Stimulated activated CD4-positive, alpha-beta T cell treated with anti-CD3 and anti-CD28 coated beads, Interleukin-2, amount 100 ng/mL, for 24 hours (primary cell): ENCODE measurements at regions not wholly inside any gene's neighbourhood (a gene's known extent, or its start where the extent isn't known, plus 50 kb on each side); places are given as distances from the start of the nearest gene placed in this dataset.

ENCODE experiments used
- DNase-seq, 2 donors: peaks; one replicate each; pipeline ENCODE4 v3.0.0-alpha.2; 2020

DNA sequence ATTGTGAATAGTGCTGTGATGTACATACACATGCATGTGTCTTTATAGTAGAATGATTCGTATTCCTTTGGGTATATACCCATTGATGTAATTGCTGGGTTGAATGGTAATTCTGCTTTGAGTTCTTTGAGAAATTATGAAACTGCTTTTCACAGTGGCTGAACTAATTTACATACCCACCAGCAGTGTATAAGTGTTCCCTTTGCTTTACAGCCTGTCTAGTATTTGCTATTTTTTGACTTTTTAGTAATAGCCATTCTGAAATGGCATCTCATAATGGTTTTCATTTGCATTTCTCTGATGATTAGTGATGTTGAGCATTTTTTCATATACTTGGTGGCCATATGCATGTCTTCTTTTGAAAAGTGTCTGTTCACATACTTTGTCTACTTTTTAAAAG lies 54.5 kb upstream of the FAM78B start:
- DNase-seq, result no peak

DNA sequence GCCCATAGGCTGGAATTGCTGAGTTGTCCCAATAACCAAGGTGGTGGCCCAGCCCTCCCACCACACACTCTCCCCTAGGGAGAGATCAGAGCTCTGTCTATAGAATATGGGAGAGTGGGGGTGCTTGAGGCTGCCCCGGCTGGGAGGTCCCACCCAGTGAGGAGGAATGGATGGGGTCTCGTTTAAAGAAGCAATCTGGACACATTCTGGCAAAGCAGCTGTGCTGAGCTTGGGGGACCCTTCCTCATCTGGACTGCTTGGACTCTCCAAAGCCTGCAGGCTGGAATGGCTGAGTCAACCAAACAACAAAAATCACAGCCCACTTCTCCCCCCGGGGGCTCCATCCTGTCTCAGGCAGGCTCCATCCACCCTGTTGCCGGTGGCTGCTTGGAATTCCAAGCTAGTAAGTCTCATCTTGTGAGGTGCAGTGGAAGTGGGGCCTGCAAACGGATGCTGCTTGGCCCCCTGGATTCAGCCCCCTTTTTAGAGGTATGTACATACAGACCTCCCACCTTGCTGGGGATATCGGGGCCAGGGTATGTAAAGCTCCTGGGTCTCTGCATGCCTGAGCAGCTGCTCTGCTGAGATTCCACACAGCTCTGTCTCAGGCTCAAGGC lies 67.1 kb upstream of the FAM78B start:
- DNase-seq, result no peak

DNA sequence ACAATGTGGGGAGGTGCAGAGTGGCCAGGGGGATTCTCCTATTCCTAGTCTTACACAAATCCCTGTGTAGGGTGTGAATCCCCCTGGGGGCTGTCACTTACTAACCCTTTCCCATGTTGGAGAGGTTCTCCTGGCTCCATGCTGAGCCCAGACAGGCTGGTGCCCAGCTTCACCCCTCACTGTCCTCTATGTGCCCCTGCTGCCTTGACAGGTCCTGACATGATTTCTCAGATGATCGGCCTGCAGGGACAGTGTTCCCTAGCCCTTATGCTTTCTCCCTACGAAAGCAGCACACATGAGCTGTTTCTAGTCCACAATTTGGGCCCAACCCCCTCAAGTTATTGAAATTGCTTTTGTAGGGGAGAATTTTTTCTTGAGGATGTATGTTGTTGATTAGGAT lies 68.9 kb upstream of the FAM78B start:
- no peak for DNase-seq

DNA sequence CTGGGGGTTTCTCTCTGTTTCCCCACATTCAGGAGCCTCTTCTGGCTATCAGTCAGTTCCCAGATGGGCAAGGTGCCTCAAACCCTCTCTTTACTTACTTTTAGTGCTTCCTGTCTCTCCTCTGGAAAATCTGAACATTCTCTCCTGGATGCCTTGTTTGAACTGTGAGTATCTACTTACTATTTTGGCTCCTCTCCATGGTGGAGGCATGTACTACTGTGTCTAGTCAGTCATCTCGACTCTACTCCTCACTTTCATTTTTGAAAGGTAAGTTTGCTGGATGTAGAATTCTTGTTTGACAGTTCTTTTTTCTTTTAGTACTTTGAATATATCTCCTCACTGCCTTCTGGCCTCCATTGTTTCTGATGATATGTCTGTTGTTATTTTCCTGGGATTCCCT lies 70.9 kb upstream of the FAM78B start:
- DNase-seq, result no peak

DNA sequence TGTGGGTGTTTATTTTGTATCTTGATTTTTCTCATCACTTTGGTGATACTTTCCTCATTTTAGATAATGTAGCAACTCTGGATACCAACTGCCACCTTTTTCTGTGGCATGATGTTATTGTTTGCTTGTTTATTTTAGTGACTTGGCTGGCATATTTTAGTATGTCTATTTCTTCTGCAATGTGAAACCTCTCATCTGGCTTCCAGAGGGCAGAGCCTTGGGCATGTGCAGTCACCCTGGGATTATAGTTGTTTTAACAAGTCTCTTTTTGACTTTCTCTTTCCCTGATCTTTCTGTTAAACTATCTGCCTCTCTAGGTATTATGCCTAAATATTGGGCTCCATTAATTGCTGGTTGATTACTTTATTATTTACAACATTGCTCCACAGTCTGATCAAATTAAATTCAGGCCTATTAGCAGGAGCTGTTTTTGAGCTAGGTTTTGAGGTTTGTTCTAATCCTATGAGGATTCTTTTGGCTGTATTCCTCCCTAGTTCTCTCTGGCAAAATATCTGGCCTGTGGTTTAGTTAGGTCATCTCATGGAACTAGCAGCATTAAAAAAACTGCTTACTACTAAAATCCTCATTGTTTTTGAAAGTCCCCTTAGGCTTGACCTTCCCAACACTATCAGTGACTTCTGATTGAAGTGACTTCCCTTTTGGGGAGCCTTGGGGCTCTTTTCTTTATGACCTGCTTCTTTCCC lies 86.4 kb upstream of the FAM78B start:
- DNase-seq, result no peak

DNA sequence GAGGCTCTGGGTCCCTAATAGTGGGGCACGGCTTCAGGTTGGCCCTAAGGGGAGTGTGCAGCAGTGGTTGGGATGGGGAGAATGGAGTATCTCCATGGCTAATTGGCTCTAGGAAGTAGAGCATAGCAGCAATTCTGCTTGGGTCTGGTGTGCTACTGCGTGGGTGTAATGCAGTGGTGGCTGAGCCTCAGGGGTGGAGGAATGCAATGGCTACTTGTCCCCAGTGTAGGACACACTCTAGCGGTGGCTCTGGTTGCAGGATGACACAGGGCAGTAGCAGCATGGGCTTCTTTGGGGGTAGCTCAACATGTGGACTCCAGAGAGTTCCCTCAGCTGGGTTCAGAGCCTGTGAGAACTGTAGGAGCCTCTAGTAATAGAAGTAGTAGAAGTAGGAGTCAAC lies 91.2 kb upstream of the FAM78B start:
- no peak for DNase-seq

DNA sequence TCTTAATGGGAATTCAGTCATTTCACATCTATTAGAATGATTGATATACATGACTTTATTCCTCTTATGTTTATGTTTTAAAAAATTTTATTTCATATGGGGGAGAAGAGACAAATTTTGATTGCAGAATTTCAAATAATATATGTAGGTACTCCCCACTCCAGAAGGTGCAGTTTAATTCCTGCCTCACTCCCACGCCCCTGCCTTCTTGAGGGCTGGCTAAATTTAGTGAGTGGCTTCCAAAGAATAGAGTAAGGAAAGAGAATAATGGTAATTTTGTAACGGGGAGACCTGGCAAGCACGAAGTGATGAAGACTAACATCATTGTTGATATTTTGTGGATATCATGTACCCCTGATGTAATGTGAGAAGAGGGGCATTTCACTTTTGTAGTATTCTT lies 94.7 kb upstream of the FAM78B start:
- no peak for DNase-seq

DNA sequence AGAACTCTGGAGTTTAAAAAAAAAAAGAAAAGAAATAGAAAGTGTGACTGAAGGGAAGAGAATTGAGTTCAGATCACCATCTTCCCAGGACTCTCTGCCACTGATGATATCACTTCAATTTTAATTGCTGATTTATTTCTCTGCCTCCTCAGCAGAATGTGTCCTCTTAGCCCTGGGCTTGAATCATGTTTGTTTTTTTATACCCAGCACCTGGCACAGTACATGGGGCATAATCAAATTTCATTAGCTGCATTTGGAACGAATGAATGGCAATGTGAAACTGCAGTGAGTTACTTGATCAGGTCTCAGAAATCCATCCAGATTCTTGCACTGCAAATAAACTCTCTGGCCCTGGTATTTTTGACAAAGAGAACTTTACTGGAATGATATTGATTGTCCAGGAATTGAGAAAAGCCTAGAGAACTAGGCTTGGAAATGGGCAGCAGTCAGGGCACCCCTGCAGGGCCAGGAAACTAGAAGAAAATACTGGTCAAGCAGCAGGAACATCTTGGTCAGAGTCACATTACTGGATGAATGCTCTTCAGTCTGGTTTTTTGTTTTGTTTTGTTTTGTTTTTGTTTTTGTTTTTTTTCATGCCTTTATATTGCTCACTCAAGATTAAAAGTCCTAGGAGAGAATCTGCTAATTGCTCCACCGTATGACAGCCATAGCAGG lies 103.8 kb upstream of the FAM78B start:
- DNase-seq, result no peak

DNA sequence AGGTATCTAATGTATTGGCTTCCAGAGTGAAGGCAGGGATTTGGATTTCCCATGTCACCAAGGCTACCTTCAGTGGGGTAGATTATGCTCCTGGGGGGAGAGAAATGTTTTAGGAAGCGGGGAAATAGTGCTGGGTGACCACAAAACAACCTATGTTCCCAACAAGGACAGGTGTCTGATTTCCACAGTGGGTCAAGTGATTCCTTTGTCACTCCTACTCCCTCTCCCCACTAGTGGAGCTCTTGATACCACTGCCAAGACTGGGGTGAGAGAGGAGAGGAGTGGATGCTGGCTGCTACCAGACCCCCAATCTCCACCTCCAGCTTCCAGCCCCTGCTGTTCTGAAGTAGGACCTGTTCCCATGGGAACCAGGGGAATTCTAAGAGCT lies 104.3 kb upstream of the FAM78B start:
- DNase-seq, result no peak

DNA sequence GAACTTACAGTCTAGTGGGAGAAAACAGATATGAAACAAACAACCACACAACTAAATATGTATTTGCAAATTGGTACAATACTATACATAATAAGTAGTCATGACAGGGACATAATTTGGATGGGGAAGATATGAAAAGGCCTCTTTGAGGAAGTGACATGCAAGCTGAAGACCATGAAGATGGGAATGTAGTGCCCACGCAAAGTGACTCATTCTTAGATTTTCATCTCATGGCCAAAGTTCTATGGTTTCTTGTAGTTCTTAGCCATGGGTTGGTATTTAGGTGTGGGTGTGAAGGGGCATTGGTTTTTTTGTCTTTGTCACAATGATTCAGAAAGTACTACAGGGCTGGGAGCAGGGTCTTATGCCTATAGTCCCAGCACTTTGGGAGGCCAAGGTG lies 105.4 kb upstream of the FAM78B start:
- no peak for DNase-seq

DNA sequence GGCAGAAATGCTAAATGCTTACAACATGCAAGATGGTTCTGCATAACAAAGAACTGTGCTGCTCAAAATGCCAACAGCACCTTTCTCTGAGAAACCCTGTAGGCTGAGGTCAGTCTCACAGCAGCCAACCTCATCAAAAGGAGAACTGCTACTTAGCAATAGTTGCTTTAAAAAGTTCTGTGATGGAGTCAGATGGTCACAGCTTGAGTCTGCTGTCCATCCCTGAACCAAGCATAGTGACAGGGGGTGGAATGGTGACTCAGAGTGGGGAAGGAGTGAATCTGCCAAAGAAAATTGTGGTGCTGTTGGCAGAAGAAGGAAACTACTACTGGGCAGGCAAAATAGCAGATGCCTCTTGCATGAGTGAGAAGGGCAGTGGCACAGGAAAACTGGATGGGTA lies 106.0 kb upstream of the FAM78B start:
- DNase-seq, result no peak

DNA sequence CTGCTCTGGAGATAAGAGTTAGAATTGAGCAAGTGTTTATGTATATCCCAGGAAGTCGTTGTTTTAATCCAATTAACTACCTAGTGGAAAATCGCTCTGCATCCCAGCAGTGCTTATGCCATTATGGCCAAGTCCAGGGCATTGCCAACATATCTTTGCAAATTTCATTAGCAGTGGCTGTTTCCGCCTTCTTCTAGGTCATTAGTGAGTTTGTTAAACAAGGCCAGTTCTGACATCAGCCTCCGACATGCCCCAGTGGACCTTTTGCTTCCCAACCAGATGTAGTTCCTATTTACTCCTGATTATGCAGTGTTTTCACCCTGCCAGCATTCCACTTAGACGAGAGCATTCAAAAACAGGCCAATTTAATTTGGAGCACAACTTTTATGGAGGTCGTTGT lies 106.8 kb upstream of the FAM78B start:
- DNase-seq, result no peak

DNA sequence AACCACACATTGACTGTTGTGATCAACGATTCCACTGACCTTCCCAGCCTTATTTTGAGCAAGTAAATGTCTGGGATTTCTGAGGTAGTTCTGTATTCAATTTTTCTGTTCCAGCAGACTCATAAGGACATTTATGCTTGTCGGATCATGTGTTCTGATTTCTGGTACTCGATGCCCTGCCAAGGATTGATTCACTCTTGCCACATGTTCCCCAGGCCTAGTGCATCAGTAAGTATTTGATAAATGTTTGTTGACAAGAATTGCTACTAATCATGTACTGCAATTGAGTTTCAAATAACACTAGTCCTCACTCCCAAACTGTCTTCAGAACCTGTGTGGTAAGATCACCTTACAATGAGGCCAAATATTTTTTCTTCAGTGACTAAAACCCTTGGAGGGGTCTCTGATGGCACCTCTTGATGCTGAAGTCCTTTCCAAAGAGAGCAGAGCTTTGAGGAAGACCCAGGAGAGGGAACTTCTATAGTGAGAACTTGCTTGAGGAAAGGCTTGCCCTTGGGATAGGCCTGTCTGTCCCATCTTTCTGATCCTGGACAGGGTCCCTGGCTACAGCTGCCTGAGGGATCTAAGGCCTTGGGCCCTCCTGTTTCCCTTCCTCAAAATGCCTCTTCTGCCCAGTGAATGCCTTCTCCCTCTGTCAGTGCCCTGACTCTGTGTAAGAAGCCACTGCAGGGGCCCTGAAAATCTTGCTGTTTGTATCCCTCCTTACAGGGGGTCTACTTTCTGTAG lies 115.8 kb upstream of the FAM78B start:
- no peak for DNase-seq

DNA sequence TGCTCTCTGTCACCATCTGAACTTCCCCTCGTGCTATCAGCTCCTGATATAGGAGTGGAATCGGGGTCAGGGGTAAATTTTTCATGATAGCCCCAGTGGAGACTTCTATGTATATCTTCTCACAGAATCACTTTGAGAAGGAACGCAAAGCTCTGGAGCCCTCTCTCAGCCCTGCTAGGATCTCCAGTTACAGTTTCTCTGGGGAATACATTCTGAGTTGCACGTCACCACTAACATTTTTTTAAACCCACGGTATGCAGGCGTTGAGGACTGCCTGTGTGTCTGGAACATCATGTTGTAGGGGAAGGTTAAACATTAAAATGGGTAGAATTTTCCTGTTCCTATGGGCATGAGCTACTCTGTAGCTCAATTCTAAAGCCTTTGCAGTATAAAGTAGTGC lies 116.4 kb upstream of the FAM78B start:
- DNase-seq, result no peak

DNA sequence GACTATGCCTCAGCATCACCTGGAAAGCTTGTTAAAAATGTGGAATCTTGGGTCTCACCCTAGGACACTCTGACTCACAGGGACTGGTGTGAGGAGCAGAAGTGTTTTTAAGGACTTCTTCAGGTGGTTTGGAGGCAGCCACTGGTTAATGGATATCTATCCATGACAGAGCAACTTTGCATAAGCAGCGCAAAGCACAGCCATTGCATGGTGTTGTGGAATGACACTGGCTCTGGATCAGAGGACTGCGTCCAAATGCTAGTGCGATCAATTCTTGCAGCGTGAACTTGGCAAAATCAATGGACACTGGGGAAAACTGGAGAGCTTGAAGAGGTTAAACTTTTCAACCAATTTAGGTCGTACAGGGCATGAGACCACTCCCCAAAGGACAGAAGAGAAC lies 116.8 kb upstream of the FAM78B start:
- no peak for DNase-seq

DNA sequence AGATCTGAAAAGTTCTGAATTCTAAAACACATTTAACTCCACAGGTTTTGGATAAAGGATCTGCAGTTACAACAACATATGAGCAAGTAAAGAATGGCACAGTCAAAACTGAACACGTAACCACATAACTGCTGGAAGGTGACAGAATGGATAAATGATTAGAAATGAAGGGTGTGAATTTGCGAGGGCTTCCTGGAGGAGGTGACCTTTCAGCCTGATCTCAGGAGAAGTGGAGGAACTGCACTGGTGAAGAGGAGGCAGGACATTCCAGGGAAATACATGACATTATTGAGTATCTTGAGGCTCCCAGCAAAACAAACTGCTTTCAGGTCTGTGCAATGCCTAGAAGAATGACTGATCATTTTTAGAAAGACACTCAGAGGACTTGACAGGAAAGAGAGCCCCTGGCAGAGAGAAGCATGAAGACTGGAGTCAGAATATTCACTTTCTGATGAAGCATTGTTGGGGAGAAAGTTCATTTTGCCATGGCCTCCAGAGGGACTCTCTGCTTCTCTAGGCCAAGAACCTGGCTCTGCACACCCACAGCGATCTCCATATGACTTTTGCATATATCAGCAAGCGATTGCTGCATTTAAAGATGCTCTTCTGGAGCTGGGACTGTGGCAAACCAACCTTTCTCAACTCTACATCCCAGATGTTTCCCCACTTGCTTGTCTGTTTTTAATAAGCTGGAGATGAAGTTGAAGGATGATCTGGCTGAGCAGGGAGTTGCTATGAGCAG lies 122.7 kb upstream of the FAM78B start:
- no peak for DNase-seq

DNA sequence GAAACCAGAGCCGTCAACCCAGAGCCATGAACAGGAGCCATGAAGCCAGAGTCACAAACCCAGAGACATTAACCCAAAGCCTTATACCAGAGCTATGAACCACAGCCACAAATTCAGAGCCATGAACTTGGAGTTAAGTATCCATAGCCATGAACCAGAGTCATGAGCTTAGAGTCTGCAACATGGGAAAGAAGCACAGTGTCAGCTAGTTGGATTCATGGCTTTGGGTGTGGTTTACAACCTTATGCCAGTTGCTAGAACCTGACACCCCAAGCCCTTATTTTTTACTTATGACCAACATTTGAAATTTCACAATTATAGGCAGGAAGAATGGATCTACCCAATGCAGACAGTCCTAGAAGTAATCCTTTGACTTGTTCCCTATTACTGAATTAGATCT lies 128.9 kb upstream of the FAM78B start:
- no peak for DNase-seq

DNA sequence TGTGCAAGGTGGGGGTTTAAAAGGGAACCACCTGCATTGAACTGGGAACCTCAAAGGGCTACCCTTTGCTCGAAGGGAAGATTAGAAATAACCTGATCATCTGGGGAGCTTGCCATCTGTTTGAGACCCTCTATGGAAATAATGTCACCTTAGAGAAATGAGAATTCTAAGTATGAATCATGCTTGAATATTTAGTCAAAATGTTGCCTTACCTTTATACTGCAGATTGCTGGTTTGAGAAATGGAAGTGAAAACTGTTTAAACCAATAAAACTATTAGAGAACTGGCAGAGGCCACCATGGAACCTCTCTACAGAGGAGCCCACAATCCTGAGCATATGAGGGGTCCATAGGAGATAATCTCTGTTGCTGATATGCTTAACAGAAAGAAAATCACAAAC lies 131.2 kb upstream of the FAM78B start:
- no peak for DNase-seq

DNA sequence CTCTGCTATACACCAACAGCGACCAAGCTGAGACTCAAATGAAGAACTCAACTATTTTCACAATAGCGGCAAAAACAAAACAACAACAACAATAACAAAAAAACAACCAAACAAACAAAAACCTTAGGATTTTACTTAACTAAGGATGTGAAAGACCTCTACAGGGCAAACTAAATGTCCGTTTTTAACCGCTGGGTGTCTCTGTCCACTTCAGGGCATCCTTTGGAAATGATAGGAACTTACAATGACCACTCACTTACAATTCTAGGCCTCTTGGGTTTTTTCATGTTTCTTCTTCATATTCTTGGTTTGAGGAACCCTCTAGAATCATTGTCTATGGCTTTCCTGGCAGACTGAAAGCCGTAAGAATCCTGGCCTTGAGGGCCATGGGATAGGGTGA lies 134.0 kb upstream of the FAM78B start:
- no peak for DNase-seq

DNA sequence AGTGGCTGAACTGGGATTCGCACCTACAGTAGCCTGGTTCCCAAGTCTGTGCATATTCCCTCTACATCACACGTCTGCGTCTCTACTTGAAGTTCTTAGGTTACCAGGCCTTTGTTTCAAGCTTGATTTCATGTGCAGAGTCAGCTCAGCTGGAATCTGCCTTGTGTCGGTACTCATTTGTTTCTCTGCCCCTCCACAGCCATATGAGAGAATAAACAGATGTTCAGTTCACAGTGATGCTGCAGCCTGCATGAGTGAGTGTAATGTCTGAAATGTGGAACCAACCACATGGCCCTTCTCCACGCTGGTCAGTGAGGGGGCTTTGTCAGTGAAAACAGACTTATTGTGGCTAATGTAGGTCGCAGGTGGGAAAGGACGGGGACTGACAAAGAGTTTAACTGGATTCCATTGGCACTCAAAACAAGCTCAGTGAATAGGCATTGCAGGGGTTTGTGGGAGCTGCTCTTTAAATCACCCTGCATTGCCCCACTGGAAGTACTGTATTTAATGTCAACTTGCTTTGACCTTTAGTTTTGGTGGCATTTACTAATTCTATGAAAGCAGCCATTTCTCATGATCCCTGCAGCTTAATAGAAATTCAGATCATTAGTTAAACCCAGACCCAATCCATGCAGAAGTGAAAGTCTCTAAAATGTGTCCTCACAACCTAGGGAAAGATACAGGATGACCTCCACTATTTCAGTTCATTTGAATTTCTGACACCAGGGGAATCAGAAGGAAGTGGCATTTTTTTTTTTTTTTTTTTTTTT lies 136.4 kb upstream of the FAM78B start:
- DNase-seq, result no peak

DNA sequence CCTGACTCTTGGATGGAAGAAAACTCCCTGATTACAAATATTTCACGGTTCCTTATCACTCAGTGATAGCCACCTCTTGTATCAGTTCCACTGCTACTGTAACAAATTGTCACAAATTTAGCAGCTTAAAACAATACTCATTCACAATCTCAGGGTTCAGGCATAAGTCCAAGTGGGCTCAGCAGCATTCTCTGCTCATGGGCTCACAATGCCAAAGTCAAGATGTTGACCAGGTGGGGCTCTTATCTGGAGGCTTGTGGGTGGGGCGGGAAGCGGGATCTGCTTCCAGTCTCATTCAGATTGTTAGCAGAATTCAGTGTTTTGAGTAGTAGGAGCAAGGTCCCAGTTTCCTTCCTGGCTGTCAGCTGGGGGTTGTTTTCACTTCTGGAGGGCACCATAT lies 137.3 kb upstream of the FAM78B start:
- no peak for DNase-seq

DNA sequence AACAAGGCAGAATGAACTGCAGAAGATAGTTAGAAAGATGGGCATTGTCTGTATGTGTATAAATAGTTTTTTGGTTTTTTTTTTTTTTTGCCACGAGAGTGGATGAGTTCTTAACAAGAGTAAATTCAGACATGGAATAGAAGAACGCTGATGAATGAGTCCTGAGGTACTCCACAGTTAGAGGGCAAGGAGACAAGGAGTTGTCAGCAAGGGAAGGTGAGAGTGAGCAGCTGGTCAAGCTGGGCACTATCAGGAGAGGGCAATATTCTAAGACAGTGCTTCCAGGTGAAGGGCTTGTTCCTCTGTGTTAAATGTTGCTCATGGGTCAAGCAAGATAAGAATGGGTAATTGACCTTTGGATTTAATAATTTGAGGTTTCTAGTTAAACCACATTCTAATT lies 138.6 kb upstream of the FAM78B start:
- no peak for DNase-seq
